ENCODE measurements at regions not wholly inside any gene's neighbourhood (a gene's known extent, or its start where the extent isn't known, plus 50 kb on each side); places are given as distances from the start of the nearest gene placed in this dataset.

- Mint-ChIP-seq H3K9me3 (ENCODE audit: low read depth) (peaks cover 12% of the 10 kb centered on the region), H3K4me1 (no peaks in the 10 kb centered on the region), H3K36me3 (no peaks in the 10 kb centered on the region), H3K27ac (no peak overlapping the region), H3K4me3 (no peak overlapping the region), H3K27me3 (no peaks in the 10 kb centered on the region)
- CTCF ChIA-PET: no interaction called here
- ATAC-seq: no peak
- no peak for DNase-seq
Observed at GRCh38 chr16:76800196-76800595, 390.8 kb upstream of the MON1B start.

GRCh38 chr16:76801357-76801756, 389.6 kb upstream of the MON1B start:
- Mint-ChIP-seq H3K27ac (no peak overlapping the region), H3K9me3 (ENCODE audit: low read depth) (peaks cover 12% of the 10 kb centered on the region), H3K27me3 (no peaks in the 10 kb centered on the region), H3K4me3 (no peak overlapping the region), H3K4me1 (no peaks in the 10 kb centered on the region), H3K36me3 (no peaks in the 10 kb centered on the region)
- CTCF ChIA-PET: no interaction called here
- no peak for DNase-seq
- ATAC-seq: no peak

GRCh38 chr16:76816475-76816874, 374.5 kb upstream of the MON1B start:
- Mint-ChIP-seq H3K36me3 (no peaks in the 10 kb centered on the region), H3K4me1 (no peaks in the 10 kb centered on the region), H3K4me3 (no peak overlapping the region), H3K9me3 (ENCODE audit: low read depth) (peaks cover 5% of the 10 kb centered on the region), H3K27ac (no peak overlapping the region), H3K27me3 (no peaks in the 10 kb centered on the region)
- DNase-seq: no peak
- CTCF ChIA-PET: no interaction called here
- no peak for ATAC-seq

- Mint-ChIP-seq H3K27ac (no peak overlapping the region), H3K4me1 (no peaks in the 10 kb centered on the region), H3K4me3 (no peak overlapping the region), H3K27me3 (no peaks in the 10 kb centered on the region), H3K9me3 (ENCODE audit: low read depth) (peaks cover 10% of the 10 kb centered on the region), H3K36me3 (no peaks in the 10 kb centered on the region)
- CTCF ChIA-PET: interaction anchor here (0.6 kb wide), 1 partner anchor 12 kb away, joined by 3 read pairs; no protein-coding TSS in a partner anchor
- DNase-seq (no peak), ATAC-seq (no peak)
Observed at GRCh38 chr16:76818606-76819181, 372.3 kb upstream of the MON1B start.

GRCh38 chr16:76819226-76819916, 371.6 kb upstream of the MON1B start:
- Mint-ChIP-seq H3K27ac (no peak overlapping the region), H3K4me3 (no peak overlapping the region), H3K9me3 (ENCODE audit: low read depth) (peaks cover 10% of the 10 kb centered on the region), H3K36me3 (no peaks in the 10 kb centered on the region), H3K27me3 (no peaks in the 10 kb centered on the region), H3K4me1 (no peaks in the 10 kb centered on the region)
- no peak for ATAC-seq
- CTCF ChIA-PET: interaction anchor here (0.6 kb wide), 1 partner anchor 13 kb away, joined by 3 read pairs; no protein-coding TSS in a partner anchor
- no peak for DNase-seq

- DNase-seq (no peak), ATAC-seq (no peak)
- no peaks in the 10 kb centered on the region for H3K27me3 Mint-ChIP-seq
- peaks cover 10% of the 10 kb centered on the region for H3K9me3 Mint-ChIP-seq (ENCODE audit: low read depth)
- no peaks in the 10 kb centered on the region for H3K36me3 Mint-ChIP-seq
- no peak overlapping the region for H3K4me3 Mint-ChIP-seq
- CTCF ChIA-PET: no interaction called here
- H3K4me1 Mint-ChIP-seq: no peaks in the 10 kb centered on the region
- H3K27ac Mint-ChIP-seq: no peak overlapping the region
Observed at GRCh38 chr16:76824221-76824620, 366.8 kb upstream of the MON1B start.

- H3K4me3 Mint-ChIP-seq: no peak overlapping the region
- no peak for DNase-seq
- H3K27ac Mint-ChIP-seq: no peak overlapping the region
- H3K36me3 Mint-ChIP-seq: no peaks in the 10 kb centered on the region
- H3K9me3 Mint-ChIP-seq (ENCODE audit: low read depth): peaks cover 12% of the 10 kb centered on the region
- no peaks in the 10 kb centered on the region for H3K4me1 Mint-ChIP-seq
- CTCF ChIA-PET: no interaction called here
- H3K27me3 Mint-ChIP-seq: no peaks in the 10 kb centered on the region
- ATAC-seq: no peak
Observed at GRCh38 chr16:76824791-76825190, 366.2 kb upstream of the MON1B start.

- CTCF ChIA-PET: no interaction called here
- peaks cover 2% of the 10 kb centered on the region for H3K9me3 Mint-ChIP-seq (ENCODE audit: low read depth)
- ATAC-seq (no peak), DNase-seq (no peak)
- no peaks in the 10 kb centered on the region for H3K36me3 Mint-ChIP-seq
- no peaks in the 10 kb centered on the region for H3K27me3 Mint-ChIP-seq
- H3K4me3 Mint-ChIP-seq: no peak overlapping the region
- no peaks in the 10 kb centered on the region for H3K4me1 Mint-ChIP-seq
- no peak overlapping the region for H3K27ac Mint-ChIP-seq
Observed at GRCh38 chr16:76835339-76835738, 355.7 kb upstream of the MON1B start.

- Mint-ChIP-seq H3K27ac (no peak overlapping the region), H3K9me3 (ENCODE audit: low read depth) (peaks cover 2% of the 10 kb centered on the region), H3K4me1 (no peaks in the 10 kb centered on the region), H3K36me3 (no peaks in the 10 kb centered on the region), H3K4me3 (no peak overlapping the region), H3K27me3 (no peaks in the 10 kb centered on the region)
- DNase-seq (no peak), ATAC-seq (no peak)
- CTCF ChIA-PET: no interaction called here
Observed at GRCh38 chr16:76835779-76836300, 355.1 kb upstream of the MON1B start.

- Mint-ChIP-seq H3K4me1 (no peaks in the 10 kb centered on the region), H3K27ac (no peak overlapping the region), H3K27me3 (no peaks in the 10 kb centered on the region), H3K9me3 (ENCODE audit: low read depth) (peaks cover 5% of the 10 kb centered on the region), H3K4me3 (no peak overlapping the region), H3K36me3 (no peaks in the 10 kb centered on the region)
- DNase-seq (no peak), ATAC-seq (no peak)
- CTCF ChIA-PET: no interaction called here
Observed at GRCh38 chr16:76837872-76838271, 353.1 kb upstream of the MON1B start.

GRCh38 chr16:76854234-76854633, 336.8 kb upstream of the MON1B start:
- Mint-ChIP-seq H3K4me1 (no peaks in the 10 kb centered on the region), H3K36me3 (no peaks in the 10 kb centered on the region), H3K9me3 (ENCODE audit: low read depth) (peaks cover 6% of the 10 kb centered on the region), H3K4me3 (no peak overlapping the region), H3K27me3 (no peaks in the 10 kb centered on the region), H3K27ac (no peak overlapping the region)
- no peak for ATAC-seq
- CTCF ChIA-PET: no interaction called here
- DNase-seq: no peak

GRCh38 chr16:76856112-76856511, 334.9 kb upstream of the MON1B start:
- H3K27me3 Mint-ChIP-seq: no peaks in the 10 kb centered on the region
- DNase-seq: no peak
- H3K9me3 Mint-ChIP-seq (ENCODE audit: low read depth): peaks cover 6% of the 10 kb centered on the region
- H3K27ac Mint-ChIP-seq: no peak overlapping the region
- H3K4me3 Mint-ChIP-seq: no peak overlapping the region
- no peaks in the 10 kb centered on the region for H3K36me3 Mint-ChIP-seq
- no peaks in the 10 kb centered on the region for H3K4me1 Mint-ChIP-seq
- no peak for ATAC-seq
- CTCF ChIA-PET: no interaction called here

GRCh38 chr16:76857402-76857801, 333.6 kb upstream of the MON1B start:
- CTCF ChIA-PET: no interaction called here
- peaks cover 6% of the 10 kb centered on the region for H3K9me3 Mint-ChIP-seq (ENCODE audit: low read depth)
- H3K27ac Mint-ChIP-seq: no peak overlapping the region
- H3K36me3 Mint-ChIP-seq: no peaks in the 10 kb centered on the region
- ATAC-seq (no peak), DNase-seq (no peak)
- no peak overlapping the region for H3K4me3 Mint-ChIP-seq
- H3K27me3 Mint-ChIP-seq: no peaks in the 10 kb centered on the region
- no peaks in the 10 kb centered on the region for H3K4me1 Mint-ChIP-seq

- no peak for ATAC-seq
- Mint-ChIP-seq H3K27ac (no peak overlapping the region), H3K4me1 (no peaks in the 10 kb centered on the region), H3K9me3 (ENCODE audit: low read depth) (peaks cover 6% of the 10 kb centered on the region), H3K36me3 (no peaks in the 10 kb centered on the region), H3K27me3 (no peaks in the 10 kb centered on the region), H3K4me3 (no peak overlapping the region)
- CTCF ChIA-PET: no interaction called here
- DNase-seq: no peak
Observed at GRCh38 chr16:76862901-76863300, 328.1 kb upstream of the MON1B start.
